PC-9 (cell line): ENCODE measurements at regions not wholly inside any gene's neighbourhood (a gene's known extent, or its start where the extent isn't known, plus 50 kb on each side); places are given as distances from the start of the nearest gene placed in this dataset.

ENCODE experiments used
- CTCF ChIP-seq: fragments of 200-600 bp; sonication (generic); conservative IDR thresholded peaks from 2 replicates; pipeline ENCODE4 v1.6.1; 2017; ENCODE audit warnings: mixed run types, antibody characterized with exemption, mild to moderate bottlenecking, moderate library complexity
- EZH2 ChIP-seq: fragments of 200-600 bp; sonication (generic); IDR thresholded peaks from 2 replicates; pipeline ENCODE4 v1.8.0; 2017; ENCODE audit warnings: antibody characterized with exemption, low read depth

GRCh38 chr3:80997622-80998021 lies 763.8 kb downstream of the GBE1 start:
- TF ChIP-seq CTCF: no peak
- TF ChIP-seq EZH2: no peak
